GM12878 (cell line): ENCODE measurements at regions not wholly inside any gene's neighbourhood (a gene's known extent, or its start where the extent isn't known, plus 50 kb on each side); places are given as distances from the start of the nearest gene placed in this dataset.

ENCODE experiments used
- ATAC-seq: fragments of 200-7000 bp; cut with Tn5 transposase; 3 replicates; pipeline ENCODE4 v1.9.1; 2020; ENCODE audit warnings: mild to moderate bottlenecking, moderate library complexity
- BruUV-seq: library from RNA; stranded (reverse); fragments of 400-500 nt; replicated peaks from 2 replicates; lab custom pipeline; 2021; lab: Mats Ljungman, UMichigan
- CTCF ChIA-PET: fragments of 300-600 bp; sonication (Branson Sonifier 250); formaldehyde crosslinking; extraction: SDS; loops from one replicate; lab custom pipeline; 2021; ENCODE audit warnings: inconsistent platforms; lab: Yijun Ruan, JAX
- POLR2A ChIA-PET: fragments of 350-600 bp; formaldehyde crosslinking; extraction: SDS; loops from one replicate; lab custom pipeline; 2021; ENCODE audit warnings: inconsistent platforms; lab: Charles Lee
- RAD21 ChIA-PET: fragments of 300-600 bp; sonication (Branson Sonifier 250); formaldehyde crosslinking; loops from one replicate; lab custom pipeline; 2023; ENCODE audit warnings: antibody characterized with exemption; ENCODE audit not compliant: unreplicated experiment; lab: Charles Lee
- SMC1A ChIA-PET: fragments of 300-600 bp; sonication (Branson Sonifier 250); formaldehyde crosslinking; loops from one replicate; lab custom pipeline; 2023; ENCODE audit not compliant: unreplicated experiment, uncharacterized antibody; lab: Charles Lee
- DNase-seq: peaks from one replicate; pipeline ENCODE4 v3.0.0-alpha.2; 2011; ENCODE audit warnings: low read depth, low spot score
- FAIRE-seq: peaks from 3 replicates; lab custom pipeline; 2011; peaks lifted over from hg19 to GRCh38; lab: Jason Lieb, UNC
- H2AFZ ChIP-seq: 2 replicates; pipeline ENCODE4 v1.6.0; 2011; ENCODE audit warnings: low read depth, low read length, control low read depth; ENCODE audit not compliant: control insufficient read depth
- H3K27ac ChIP-seq: 2 replicates; pipeline ENCODE4 v1.5.1; 2011; ENCODE audit warnings: control low read depth; ENCODE audit not compliant: control insufficient read depth, insufficient read depth
- H3K27me3 ChIP-seq, 2 experiments: replicated peaks in 1 of 2; 2 replicates each; pipeline versions ENCODE4 v1.6.0 to v1.6.1; 2011; ENCODE audit warnings: low read length in 1 of 2; ENCODE audit not compliant: control insufficient read depth in 2 of 2, insufficient read depth in 2 of 2
- H3K36me3 ChIP-seq, 2 experiments: 2 replicates each; pipeline ENCODE4 v1.5.1; 2011; ENCODE audit warnings: low read length in 1 of 2; ENCODE audit not compliant: control insufficient read depth in 2 of 2, insufficient read depth in 2 of 2
- H3K4me1 ChIP-seq: 2 replicates; pipeline ENCODE4 v1.6.1; 2011; ENCODE audit warnings: mild to moderate bottlenecking, low read length, moderate library complexity, mixed read lengths; ENCODE audit not compliant: control insufficient read depth, insufficient read depth
- H3K4me2 ChIP-seq: 2 replicates; pipeline ENCODE4 v1.6.0; 2011; ENCODE audit warnings: control low read depth; ENCODE audit not compliant: control insufficient read depth, insufficient read depth
- H3K4me3 ChIP-seq: fragments of 200-600 bp; sonication (generic); 2 replicates; pipeline ENCODE4 v1.5.1; 2016
- H3K79me2 ChIP-seq: 2 replicates; pipeline ENCODE4 v1.6.0; 2011; ENCODE audit warnings: low read length; ENCODE audit not compliant: control insufficient read depth, insufficient read depth
- H3K9ac ChIP-seq: 2 replicates; pipeline ENCODE4 v1.8.0; 2011; ENCODE audit warnings: low read length, control low read depth, mixed read lengths; ENCODE audit not compliant: control insufficient read depth, insufficient read depth
- H3K9me3 ChIP-seq: replicated peaks from 3 replicates; pipeline ENCODE4 v1.5.1; 2011; ENCODE audit warnings: mild to moderate bottlenecking, low read length; ENCODE audit not compliant: control insufficient read depth, insufficient read depth
- H4K20me1 ChIP-seq: 2 replicates; pipeline ENCODE4 v1.6.0; 2011; ENCODE audit not compliant: control insufficient read depth, insufficient read depth
- BACH1 ChIP-seq: fragments of 450-650 bp; IDR thresholded peaks from 2 replicates; pipeline ENCODE4 v1.6.1; 2017; ENCODE audit warnings: mild to moderate bottlenecking, borderline replicate concordance
- HDAC2 ChIP-seq: fragments of 200-600 bp; sonication (generic); IDR thresholded peaks from 2 replicates; pipeline ENCODE4 v1.6.1; 2017
- LARP7 ChIP-seq: fragments of 450-650 bp; IDR thresholded peaks from 2 replicates; pipeline ENCODE4 v1.6.1; 2017; ENCODE audit warnings: mild to moderate bottlenecking
- SMARCA5 ChIP-seq: fragments of 450-650 bp; IDR thresholded peaks from 2 replicates; pipeline ENCODE4 v1.6.1; 2017; ENCODE audit warnings: mild to moderate bottlenecking
- SMC3 ChIP-seq: IDR thresholded peaks from 2 replicates; pipeline ENCODE4 v1.6.1; 2011; ENCODE audit warnings: low read length, improper control_type of control experiment, borderline replicate concordance
- TAF1 ChIP-seq: IDR thresholded peaks from 2 replicates; pipeline ENCODE4 v1.6.1; 2011; ENCODE audit warnings: mild to moderate bottlenecking, low read depth, low read length, borderline replicate concordance
- YY1 ChIP-seq: IDR thresholded peaks from 2 replicates; pipeline ENCODE4 v1.6.1; 2011; ENCODE audit warnings: low read depth, mild to moderate bottlenecking, low read length
- ZBTB11 ChIP-seq: fragments of 450-650 bp; formaldehyde crosslinking; IDR thresholded peaks from 2 replicates; pipeline ENCODE4 v1.5.0; 2022; ENCODE audit warnings: mild to moderate bottlenecking, missing genetic modification characterization
- WGBS: methylation state at CpG from one replicate; pipeline ENCODE4 v1.1.6; 2016; ENCODE audit warnings: low lambda C conversion rate; ENCODE audit not compliant: insufficient replicate concordance, insufficient coverage; ENCODE audit errors: missing lambda C conversion rate; 5-methylcytosine and 5-hydroxymethylcytosine counted together
- in situ Hi-C: fragments of 300-500 bp; cut with MboI; formaldehyde crosslinking; loops from 9 replicates; pipeline ENCODE4 v1.14.3; 2018; ENCODE audit warnings: mixed read lengths
- intact Hi-C: fragments of 100-400 bp; cut with micrococcal nuclease; formaldehyde crosslinking; loops from one replicate; pipeline ENCODE4 v1.14.2; 2022; ENCODE audit not compliant: unreplicated experiment

GRCh38 chr12:67752226-67752732, 103.7 kb downstream of the DYRK2 start:
- Histone ChIP-seq H3K36me3 (no peaks in the 10 kb centered on the region), H3K27me3 (no peaks in the 10 kb centered on the region), H3K27ac (no peak overlapping the region), H3K9ac (no peak overlapping the region), H4K20me1 (no peaks in the 10 kb centered on the region), H2AFZ (no peak overlapping the region), H3K4me3 (no peak overlapping the region), H3K79me2 (no peaks in the 10 kb centered on the region), H3K9me3 (no peaks in the 10 kb centered on the region), H3K4me1 (peaks cover 13% of the 10 kb centered on the region; the same call in 1 of the 2 replicates), H3K4me2 (no peak overlapping the region)
- FAIRE-seq: no peak
- CTCF ChIA-PET: no interaction called here
- RAD21 ChIA-PET: no interaction called here
- WGBS: 44% methylated on average over 4 of the region's 4 CpGs
- intact Hi-C loops (no loop called here), in situ Hi-C loops (no loop called here)
- no peak for ATAC-seq
- no TSS peak for BruUV-seq
- TF ChIP-seq SMC3: no peak
- TF ChIP-seq HDAC2: no peak
- no peak for TF ChIP-seq BACH1
- TF ChIP-seq TAF1: no peak
- no peak for TF ChIP-seq ZBTB11 (CRISPR knock-in tag)
- TF ChIP-seq YY1: no peak
- no peak for TF ChIP-seq LARP7
- no peak for TF ChIP-seq SMARCA5
- no peak for DNase-seq
- POLR2A ChIA-PET: no interaction called here
- SMC1A ChIA-PET: interaction anchor here (1.5 kb wide), 1 partner anchor 19 kb away, joined by 3 read pairs; no protein-coding TSS in a partner anchor
